HG03571 (cell line): ENCODE measurements at regions not wholly inside any gene's neighbourhood (a gene's known extent, or its start where the extent isn't known, plus 50 kb on each side); places are given as distances from the start of the nearest gene placed in this dataset.

ENCODE experiments used
- ATAC-seq: cut with Tn5 transposase; IDR thresholded peaks from one replicate; pipeline ENCODE4 v1.9.1; 2021; ENCODE audit not compliant: unreplicated experiment

- no peak for ATAC-seq
Measured at GRCh38 chr2:18503376-18504228, 56.9 kb downstream of the RDH14 start.

- no peak for ATAC-seq
Measured at GRCh38 chr2:18502142-18502541, 58.3 kb downstream of the RDH14 start.

- ATAC-seq, result no peak
Measured at GRCh38 chr2:18501729-18502128, 58.7 kb downstream of the RDH14 start.

- no peak for ATAC-seq
Measured at GRCh38 chr2:18501156-18501555, 59.3 kb downstream of the RDH14 start.

- no peak for ATAC-seq
Measured at GRCh38 chr2:18500333-18500732, 60.1 kb downstream of the RDH14 start.

- no peak for ATAC-seq
Measured at GRCh38 chr2:18498531-18498930, 61.9 kb downstream of the RDH14 start.

- no peak for ATAC-seq
Measured at GRCh38 chr2:18496516-18496915, 63.9 kb downstream of the RDH14 start.

GRCh38 chr2:18495058-18495457 lies 65.4 kb downstream of the RDH14 start:
- no peak for ATAC-seq

- no peak for ATAC-seq
Measured at GRCh38 chr2:18492721-18493120, 67.7 kb downstream of the RDH14 start.

- ATAC-seq, result no peak
Measured at GRCh38 chr2:18491577-18491976, 68.9 kb downstream of the RDH14 start.

GRCh38 chr2:18490901-18491300 lies 69.6 kb downstream of the RDH14 start:
- ATAC-seq, result no peak

- ATAC-seq, result no peak
Measured at GRCh38 chr2:18487106-18487913, 73.1 kb downstream of the RDH14 start.

GRCh38 chr2:18484625-18485024 lies 75.8 kb downstream of the RDH14 start:
- ATAC-seq, result no peak

GRCh38 chr2:18483896-18484295 lies 76.6 kb downstream of the RDH14 start:
- ATAC-seq, result no peak

- no peak for ATAC-seq
Measured at GRCh38 chr2:18482666-18483065, 77.8 kb downstream of the RDH14 start.

GRCh38 chr2:18479947-18480369 lies 80.5 kb downstream of the RDH14 start:
- ATAC-seq, result no peak

GRCh38 chr2:18477293-18477692 lies 83.2 kb downstream of the RDH14 start:
- ATAC-seq, result no peak

GRCh38 chr2:18476484-18476883 lies 84.0 kb downstream of the RDH14 start:
- ATAC-seq, result no peak

- no peak for ATAC-seq
Measured at GRCh38 chr2:18475884-18476283, 84.6 kb downstream of the RDH14 start.

GRCh38 chr2:18474700-18475099 lies 85.8 kb downstream of the RDH14 start:
- no peak for ATAC-seq

GRCh38 chr2:18473241-18474181 lies 86.9 kb downstream of the RDH14 start:
- no peak for ATAC-seq
